H1 (cell line): ENCODE measurements at regions not wholly inside any gene's neighbourhood (a gene's known extent, or its start where the extent isn't known, plus 50 kb on each side); places are given as distances from the start of the nearest gene placed in this dataset.

Experiments
- CTCF ChIA-PET: fragments of 300-600 bp; sonication (Branson Sonifier 250); formaldehyde crosslinking; loops from one replicate; lab custom pipeline; 2021; ENCODE audit not compliant: partially characterized antibody; lab: Charles Lee
- POLR2A ChIA-PET: fragments of 300-600 bp; sonication (Branson Sonifier 250); formaldehyde crosslinking; loops from one replicate; lab custom pipeline; 2021; ENCODE audit warnings: inconsistent platforms; ENCODE audit not compliant: partially characterized antibody; lab: Charles Lee
- DNase-seq, 2 experiments: peaks; one replicate each; pipeline versions ENCODE4 v3.0.0 to v3.0.0-alpha.2; 2010 to 2022; ENCODE audit warnings: low spot score in 2 of 2, low read depth in 1 of 2, mixed read lengths in 1 of 2
- FAIRE-seq: peaks from 2 replicates; lab custom pipeline; 2011; peaks lifted over from hg19 to GRCh38; lab: Jason Lieb, UNC
- H2AFZ ChIP-seq: 2 replicates; pipeline ENCODE4 v1.8.1; 2012; ENCODE audit warnings: low read length, inconsistent platforms
- H2AK5ac ChIP-seq: 2 replicates; pipeline ENCODE4 v1.6.1; 2013; ENCODE audit warnings: low read depth, low read length
- H2BK120ac ChIP-seq: replicated peaks from 2 replicates; pipeline ENCODE3; 2013; ENCODE audit warnings: low read depth, low read length, inconsistent platforms
- H2BK12ac ChIP-seq: 2 replicates; pipeline ENCODE4 v1.6.1; 2013; ENCODE audit warnings: low read depth, low read length
- H2BK15ac ChIP-seq: 2 replicates; pipeline ENCODE4 v1.6.1; 2013; ENCODE audit warnings: low read length
- H2BK20ac ChIP-seq: 2 replicates; pipeline ENCODE4 v1.6.1; 2013; ENCODE audit warnings: low read length
- H2BK5ac ChIP-seq: 2 replicates; pipeline ENCODE4 v1.6.1; 2013; ENCODE audit warnings: low read depth, low read length
- H3K14ac ChIP-seq: 2 replicates; pipeline ENCODE4 v1.6.1; 2013; ENCODE audit warnings: inconsistent platforms; ENCODE audit not compliant: insufficient read length
- H3K18ac ChIP-seq: 2 replicates; pipeline ENCODE4 v1.6.1; 2013; ENCODE audit warnings: low read length; ENCODE audit errors: extremely low read depth
- H3K23ac ChIP-seq: 2 replicates; pipeline ENCODE4 v1.6.1; 2013; ENCODE audit warnings: inconsistent platforms; ENCODE audit not compliant: insufficient read length
- H3K23me2 ChIP-seq: 2 replicates; pipeline ENCODE4 v1.6.1; 2013; ENCODE audit warnings: low read depth, low read length
- H3K27ac ChIP-seq: 2 replicates; pipeline ENCODE4 v1.6.1; 2011; ENCODE audit warnings: low read depth, low read length, inconsistent platforms
- H3K27me3 ChIP-seq, 4 experiments: replicated peaks in 1 of 4; 1 replicate in 1 of 4; 2 replicates in 3 of 4; pipeline versions ENCODE4 v1.6.1 to v1.8.1; 2011 to 2013; ENCODE audit warnings: low read length in 3 of 4, mild to moderate bottlenecking in 3 of 4, inconsistent platforms in 2 of 4, mixed read lengths in 2 of 4, moderate library complexity in 1 of 4; ENCODE audit not compliant: control insufficient read depth in 3 of 4, insufficient read depth in 3 of 4; ENCODE audit errors: extremely low read depth in 1 of 4
- H3K36me3 ChIP-seq, 4 experiments: 2 replicates each; pipeline versions ENCODE4 v1.6.1 to v1.8.1; 2011 to 2013; ENCODE audit warnings: mild to moderate bottlenecking in 4 of 4, low read length in 3 of 4, moderate library complexity in 2 of 4, control low read depth in 1 of 4, inconsistent platforms in 1 of 4; ENCODE audit not compliant: insufficient read depth in 4 of 4, control insufficient read depth in 2 of 4
- H3K4ac ChIP-seq: replicated peaks from 2 replicates; pipeline ENCODE3; 2013; ENCODE audit warnings: low read length, low read depth, mixed read lengths, inconsistent platforms; ENCODE audit not compliant: insufficient read length
- H3K4me1 ChIP-seq, 4 experiments: replicated peaks in 1 of 4; 1 replicate in 1 of 4; 2 replicates in 3 of 4; pipeline versions ENCODE4 v1.6.1 to v1.8.1; 2011 to 2013; ENCODE audit warnings: low read length in 3 of 4, inconsistent platforms in 2 of 4, mixed read lengths in 1 of 4; ENCODE audit not compliant: insufficient read depth in 4 of 4, control insufficient read depth in 3 of 4
- H3K4me2 ChIP-seq, 2 experiments: 2 replicates each; pipeline versions ENCODE4 v1.6.1 to v1.8.1; 2011 to 2013; ENCODE audit warnings: low read depth in 2 of 2, low read length in 2 of 2, control low read depth in 1 of 2, inconsistent platforms in 1 of 2, mild to moderate bottlenecking in 1 of 2; ENCODE audit not compliant: insufficient read depth in 1 of 2
- H3K4me3 ChIP-seq, 4 experiments: fragments of 200-600, 300-600 bp in 1 of 4; sonication (generic), shearing (Covaris generic), sonication (Bioruptor Twin) in 1 of 4; 2 replicates each; pipeline versions ENCODE4 v1.5.1 to v1.8.1; 2011 to 2016; ENCODE audit warnings: low read length in 4 of 4, low read depth in 3 of 4, control low read depth in 2 of 4, inconsistent platforms in 2 of 4, mild to moderate bottlenecking in 2 of 4, mixed read lengths in 1 of 4, moderate library complexity in 1 of 4; ENCODE audit not compliant: insufficient read depth in 2 of 4; ENCODE audit errors: extremely low read depth in 1 of 4
- H3K56ac ChIP-seq: replicated peaks from 2 replicates; pipeline ENCODE3; 2013; ENCODE audit warnings: low read depth, mild to moderate bottlenecking, mixed read lengths, low read length, inconsistent platforms; ENCODE audit not compliant: insufficient read length
- H3K79me1 ChIP-seq: 2 replicates; pipeline ENCODE4 v1.6.1; 2013; ENCODE audit warnings: low read depth, low read length, control low read depth
- H3K79me2 ChIP-seq, 2 experiments: 2 replicates each; pipeline versions ENCODE4 v1.6.1 to v1.8.1; 2012 to 2013; ENCODE audit warnings: low read length in 2 of 2, mild to moderate bottlenecking in 2 of 2, inconsistent platforms in 1 of 2; ENCODE audit not compliant: insufficient read depth in 2 of 2, control insufficient read depth in 1 of 2
- H3K9ac ChIP-seq, 4 experiments: replicated peaks in 1 of 4; 1 replicate in 1 of 4; 2 replicates in 3 of 4; pipeline versions ENCODE4 v1.6.1 to v1.8.1; 2011 to 2013; ENCODE audit warnings: low read depth in 3 of 4, low read length in 3 of 4, control low read depth in 2 of 4, mild to moderate bottlenecking in 2 of 4, moderate library complexity in 2 of 4, inconsistent platforms in 1 of 4; ENCODE audit errors: extremely low read depth in 1 of 4
- H3K9me3 ChIP-seq, 2 experiments: 2 replicates each; pipeline versions ENCODE4 v1.6.1 to v1.8.1; 2012 to 2013; ENCODE audit warnings: mild to moderate bottlenecking in 2 of 2, moderate library complexity in 2 of 2, control low read depth in 1 of 2, inconsistent platforms in 1 of 2, low read depth in 1 of 2, low read length in 1 of 2, mixed read lengths in 1 of 2; ENCODE audit not compliant: insufficient read depth in 2 of 2
- H4K20me1 ChIP-seq, 2 experiments: replicated peaks in 1 of 2; 2 replicates each; pipeline versions ENCODE3 to v1.8.1; 2011 to 2013; ENCODE audit warnings: inconsistent platforms in 2 of 2, low read length in 2 of 2, mild to moderate bottlenecking in 1 of 2; ENCODE audit not compliant: insufficient read depth in 2 of 2, control insufficient read depth in 1 of 2
- H4K5ac ChIP-seq: 2 replicates; pipeline ENCODE4 v1.6.1; 2013; ENCODE audit warnings: low read length, low read depth, mixed read lengths, inconsistent platforms; ENCODE audit not compliant: insufficient read length
- H4K8ac ChIP-seq: 2 replicates; pipeline ENCODE4 v1.8.0; 2013; ENCODE audit warnings: mild to moderate bottlenecking, moderate library complexity, low read length, inconsistent platforms; ENCODE audit not compliant: insufficient read depth; ENCODE audit errors: extremely low read depth
- H4K91ac ChIP-seq: replicated peaks from 2 replicates; pipeline ENCODE3; 2013; ENCODE audit warnings: low read length, mixed read lengths, inconsistent platforms; ENCODE audit not compliant: insufficient read length
- BACH1 ChIP-seq: IDR thresholded peaks from 2 replicates; pipeline ENCODE4 v1.6.1; 2012; ENCODE audit warnings: low read length, improper control_type of control experiment
- BCL11A ChIP-seq, 2 experiments: IDR thresholded peaks; one replicate each; pipeline ENCODE4 v1.6.1; 2011; ENCODE audit warnings: low read depth in 2 of 2, low read length in 2 of 2, mild to moderate bottlenecking in 2 of 2
- CBX8 ChIP-seq: fragments of 300-800, 300-1000 bp; sonication (generic); IDR thresholded peaks from 2 replicates; pipeline ENCODE4 v1.7.1; 2016; ENCODE audit warnings: low read depth, low read length, borderline replicate concordance
- CREB1 ChIP-seq: IDR thresholded peaks from 2 replicates; pipeline ENCODE4 v1.6.1; 2012; ENCODE audit warnings: inconsistent platforms
- JUN ChIP-seq: IDR thresholded peaks from 2 replicates; pipeline ENCODE4 v1.6.1; 2011; ENCODE audit warnings: low read depth, mild to moderate bottlenecking, improper control_type of control experiment, low read length
- KDM4A ChIP-seq: IDR thresholded peaks from one replicate; pipeline ENCODE4 v1.7.1; 2012; ENCODE audit warnings: low read depth, mild to moderate bottlenecking, moderate library complexity, low read length, inconsistent platforms; ENCODE audit not compliant: severe bottlenecking
- NANOG ChIP-seq: IDR thresholded peaks from 2 replicates; pipeline ENCODE4 v1.6.1; 2011; ENCODE audit warnings: low read length, low read depth, mild to moderate bottlenecking, inconsistent platforms; ENCODE audit not compliant: insufficient read depth, poor library complexity, severe bottlenecking
- RNF2 ChIP-seq: fragments of 200-900, 300-1000 bp; sonication (generic); IDR thresholded peaks from 2 replicates; pipeline ENCODE4 v1.7.1; 2016; ENCODE audit warnings: borderline replicate concordance, low read depth, mild to moderate bottlenecking, antibody characterized with exemption, low read length; ENCODE audit not compliant: poor library complexity, severe bottlenecking; ENCODE audit errors: missing control alignments
- TAF1 ChIP-seq: IDR thresholded peaks from 2 replicates; pipeline ENCODE4 v1.6.1; 2011; ENCODE audit warnings: mild to moderate bottlenecking, low read depth, low read length
- TAF7 ChIP-seq: optimal IDR thresholded peaks from 2 replicates; pipeline ENCODE3; 2011; ENCODE audit warnings: low read depth, mild to moderate bottlenecking, inconsistent platforms, low read length, moderate library complexity, borderline replicate concordance
- TEAD4 ChIP-seq: IDR thresholded peaks from 2 replicates; pipeline ENCODE4 v1.6.1; 2012; ENCODE audit warnings: low read depth, low read length, inconsistent platforms, mixed read lengths
- WGBS, 2 experiments: shearing (Covaris generic) in 1 of 2; methylation state at CpG; one replicate each; pipeline versions ENCODE4 v1.1.6 to v1.1.7; 2013 to 2015; ENCODE audit warnings: low lambda C conversion rate in 2 of 2, mixed read lengths in 2 of 2, inconsistent platforms in 1 of 2, low coverage in 1 of 2, missing lambda C conversion rate in 1 of 2; ENCODE audit not compliant: insufficient replicate concordance in 2 of 2, insufficient coverage in 1 of 2, insufficient read length in 1 of 2; ENCODE audit errors: extremely low coverage in 1 of 2, missing lambda C conversion rate in 1 of 2; 5-methylcytosine and 5-hydroxymethylcytosine counted together

DNA sequence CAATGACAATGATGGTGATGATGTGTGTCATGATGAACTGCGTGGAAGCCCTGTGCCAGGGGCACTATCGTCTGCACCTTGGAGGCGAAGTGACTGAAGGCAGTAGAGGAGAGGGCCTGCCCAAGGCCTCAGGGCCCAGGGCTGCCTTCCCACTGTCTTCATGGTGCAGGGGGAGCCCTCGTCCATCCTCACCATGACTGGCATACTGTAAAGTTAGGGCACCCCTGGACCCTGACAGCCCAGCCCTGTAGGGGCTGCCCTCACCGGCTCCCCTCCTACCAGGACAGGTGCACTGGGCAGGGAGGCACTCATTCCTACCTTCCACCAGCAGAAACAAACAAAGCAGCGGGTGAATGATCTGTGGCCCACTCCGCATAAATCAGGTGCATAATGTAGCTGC lies 156.9 kb upstream of the C1orf174 start:
- Histone ChIP-seq H4K91ac (no peak overlapping the region), H3K79me1 (no peaks in the 10 kb centered on the region), H3K36me3 (no peaks in the 10 kb centered on the region), H3K56ac (no peak overlapping the region), H3K23ac (no peak overlapping the region), H4K5ac (no peak overlapping the region), H3K4ac (no peak overlapping the region), H3K4me2 (no peak overlapping the region), H3K27me3 (no peaks in the 10 kb centered on the region), H2BK120ac (no peak overlapping the region), H2BK20ac (no peak overlapping the region), H3K4me1 (no peaks in the 10 kb centered on the region), H3K27ac (no peak overlapping the region), H4K8ac (no peak overlapping the region), H3K9me3 (no peaks in the 10 kb centered on the region), H4K20me1 (no peaks in the 10 kb centered on the region), H2AFZ (no peak overlapping the region), H2BK5ac (no peak overlapping the region), H3K23me2 (no peaks in the 10 kb centered on the region), H3K14ac (no peak overlapping the region), H3K9ac (no peak overlapping the region), H2BK15ac (no peak overlapping the region), H3K4me3 (no peak overlapping the region), H3K79me2 (no peaks in the 10 kb centered on the region), H3K18ac (no peak overlapping the region), H2AK5ac (no peak overlapping the region), H2BK12ac (no peak overlapping the region)
- FAIRE-seq (no peak), DNase-seq (peak in 1 of 2 experiments; percentile 27)
- TF ChIP-seq CREB1 (no peak), KDM4A (no peak), BCL11A (IDR thresholded peaks at IDR 0.05; ENCODE audit: low read depth in 2 of 2, low read length in 2 of 2) (no peak), CBX8 (no peak), TAF7 (no peak), NANOG (no peak), JUN (no peak), RNF2 (no peak), BACH1 (no peak), TAF1 (no peak), TEAD4 (no peak)
- WGBS, 2 experiments = 82% methylated on average over 7 of the region's 7 CpGs; no CpG with 5 or more reads in 1 of the 2 experiments
- POLR2A ChIA-PET = no interaction called here
- CTCF ChIA-PET = no interaction called here
